SJSA1 (cell line): ENCODE measurements at regions not wholly inside any gene's neighbourhood (a gene's known extent, or its start where the extent isn't known, plus 50 kb on each side); places are given as distances from the start of the nearest gene placed in this dataset.
"Not testable (repeated sequence)": the region's sequence is repeated elsewhere in the genome, so short reads cannot be mapped to it uniquely, and the experiment has no call there.

Source experiments
- DNase-seq, 2 experiments: peaks; one replicate each; pipeline ENCODE4 v3.0.0-alpha.2; 2015 to 2020; ENCODE audit warnings: low spot score in 2 of 2, low read depth in 1 of 2
- H3K27ac ChIP-seq: fragments of 250-450 bp; sonication (Bioruptor Pico); 2 replicates; pipeline ENCODE4 v1.5.1; 2020; ENCODE audit warnings: mild to moderate bottlenecking, moderate library complexity
- H3K27me3 ChIP-seq: fragments of 250-450 bp; sonication (Bioruptor Pico); replicated peaks from 2 replicates; pipeline ENCODE4 v1.5.1; 2020; ENCODE audit warnings: mild to moderate bottlenecking, moderate library complexity
- H3K36me3 ChIP-seq: fragments of 250-450 bp; sonication (Bioruptor Pico); 2 replicates; pipeline ENCODE4 v1.5.1; 2020; ENCODE audit warnings: mild to moderate bottlenecking
- H3K4me1 ChIP-seq: fragments of 250-450 bp; sonication (Bioruptor Pico); replicated peaks from 2 replicates; pipeline ENCODE4 v1.6.1; 2021; ENCODE audit warnings: mild to moderate bottlenecking
- H3K4me3 ChIP-seq: fragments of 250-450 bp; sonication (Bioruptor Pico); 2 replicates; pipeline ENCODE4 v1.5.1; 2020; ENCODE audit warnings: mild to moderate bottlenecking
- H3K9me3 ChIP-seq: fragments of 250-450 bp; sonication (Bioruptor Pico); replicated peaks from 2 replicates; pipeline ENCODE4 v1.5.1; 2020; ENCODE audit warnings: mild to moderate bottlenecking

- Histone ChIP-seq H3K9me3 (no peaks in the 10 kb centered on the region), H3K27ac (no peak overlapping the region), H3K27me3 (no peaks in the 10 kb centered on the region), H3K36me3 (no peaks in the 10 kb centered on the region), H3K4me1 (no peaks in the 10 kb centered on the region), H3K4me3 (no peak overlapping the region)
- no peak for DNase-seq
Measured at GRCh38 chr11:28956446-28956845, 848.3 kb downstream of the METTL15 start.

DNA sequence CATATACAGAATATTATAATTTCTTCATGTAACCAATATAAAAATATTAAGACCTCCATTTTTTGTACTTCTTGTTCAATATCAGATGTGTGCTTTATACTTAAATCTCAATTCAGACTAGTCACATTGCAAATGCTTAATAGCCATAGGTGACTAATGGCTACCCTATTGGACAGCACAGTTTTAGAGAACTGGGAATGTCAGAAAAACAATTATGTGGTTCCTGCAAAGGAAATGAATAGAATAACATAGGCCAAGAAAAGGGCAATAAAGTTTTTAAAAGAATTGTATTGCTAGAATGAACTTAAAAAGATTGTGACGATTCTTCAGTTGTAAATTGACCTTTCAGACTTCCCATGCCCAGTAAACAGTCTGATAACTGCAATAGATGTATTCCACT lies 843.0 kb downstream of the METTL15 start:
- H3K4me3 ChIP-seq, result no peak overlapping the region
- no peaks in the 10 kb centered on the region for H3K36me3 ChIP-seq
- no peaks in the 10 kb centered on the region for H3K9me3 ChIP-seq
- no peaks in the 10 kb centered on the region for H3K4me1 ChIP-seq
- no peak overlapping the region for H3K27ac ChIP-seq
- DNase-seq, result no peak
- no peaks in the 10 kb centered on the region for H3K27me3 ChIP-seq

DNA sequence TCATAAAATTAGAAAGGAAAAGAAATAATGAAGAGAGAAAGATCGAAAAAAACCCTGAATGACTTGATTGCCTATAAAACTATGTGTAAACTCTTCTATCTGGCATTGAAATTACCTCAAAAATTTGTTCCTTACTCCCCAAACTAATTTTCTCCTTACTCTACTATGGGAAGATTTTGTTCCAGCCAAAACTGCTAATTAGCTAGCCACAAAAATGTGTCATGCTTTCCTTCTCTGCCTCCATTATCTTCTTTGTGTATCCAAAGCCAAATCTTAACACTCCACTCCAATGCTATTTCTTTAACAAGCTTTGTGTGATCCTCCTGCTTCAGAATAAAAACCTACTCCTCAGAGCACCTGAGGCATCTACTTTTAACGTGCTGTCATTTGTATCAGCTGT lies 831.2 kb downstream of the METTL15 start:
- DNase-seq, result no peak

GRCh38 chr11:28938091-28938490 lies 829.9 kb downstream of the METTL15 start:
- DNase-seq, result no peak

More for the DNA sequence above, 831.2 kb downstream of the METTL15 start:
- H3K4me3 ChIP-seq, result no peak overlapping the region
- H3K36me3 ChIP-seq, result no peaks in the 10 kb centered on the region
- no peaks in the 10 kb centered on the region for H3K4me1 ChIP-seq
- H3K27me3 ChIP-seq, result no peaks in the 10 kb centered on the region
- H3K27ac ChIP-seq, result no peak overlapping the region
- no peaks in the 10 kb centered on the region for H3K9me3 ChIP-seq

GRCh38 chr11:28932940-28933339 lies 824.8 kb downstream of the METTL15 start:
- no peak for DNase-seq
- H3K4me1 ChIP-seq, result no peaks in the 10 kb centered on the region
- H3K36me3 ChIP-seq, result no peaks in the 10 kb centered on the region
- no peak overlapping the region for H3K27ac ChIP-seq
- H3K27me3 ChIP-seq, result no peaks in the 10 kb centered on the region
- no peak overlapping the region for H3K4me3 ChIP-seq
- H3K9me3 ChIP-seq, result no peaks in the 10 kb centered on the region

More at GRCh38 chr11:28938091-28938490, 829.9 kb downstream of the METTL15 start:
- H3K27me3 ChIP-seq, result no peaks in the 10 kb centered on the region
- no peaks in the 10 kb centered on the region for H3K4me1 ChIP-seq
- H3K9me3 ChIP-seq, result no peaks in the 10 kb centered on the region
- H3K4me3 ChIP-seq, result no peak overlapping the region
- H3K36me3 ChIP-seq, result no peaks in the 10 kb centered on the region
- no peak overlapping the region for H3K27ac ChIP-seq

GRCh38 chr11:28924004-28924403 lies 815.8 kb downstream of the METTL15 start:
- H3K27me3 ChIP-seq, result no peaks in the 10 kb centered on the region
- no peak overlapping the region for H3K27ac ChIP-seq
- H3K4me3 ChIP-seq, result no peak overlapping the region
- no peaks in the 10 kb centered on the region for H3K4me1 ChIP-seq
- no peaks in the 10 kb centered on the region for H3K36me3 ChIP-seq
- H3K9me3 ChIP-seq, result no peaks in the 10 kb centered on the region
- DNase-seq, result no peak

DNA sequence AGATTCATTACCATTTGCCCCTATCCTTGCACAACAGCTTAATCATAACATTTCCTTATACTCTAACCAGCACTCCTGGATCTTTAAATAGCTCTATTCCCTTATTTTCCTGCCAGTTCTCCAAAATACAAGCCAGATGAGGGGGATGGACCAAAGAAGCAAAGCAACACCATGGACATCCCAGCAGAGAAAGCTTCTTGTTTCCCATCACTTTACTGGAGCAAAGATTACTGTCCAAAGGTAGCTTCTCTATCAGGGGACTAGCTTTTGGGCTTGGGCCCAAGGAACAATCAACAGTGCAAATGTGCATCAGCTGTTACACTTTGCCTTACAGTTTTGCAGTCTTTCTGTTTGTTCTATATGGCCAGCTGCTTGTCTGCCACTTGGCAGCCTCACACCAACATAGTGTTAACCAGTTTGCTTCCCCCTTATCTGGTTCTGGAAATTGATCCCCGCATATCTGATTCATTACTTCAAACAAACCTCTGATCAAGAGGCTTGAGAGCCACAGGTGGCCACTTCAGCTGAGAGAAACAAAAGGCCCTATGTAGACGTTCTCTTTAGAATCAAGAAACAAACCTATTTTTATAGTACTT lies 814.3 kb downstream of the METTL15 start:
- Histone ChIP-seq H3K27ac (no peak overlapping the region), H3K9me3 (no peaks in the 10 kb centered on the region), H3K4me1 (no peaks in the 10 kb centered on the region), H3K27me3 (no peaks in the 10 kb centered on the region), H3K4me3 (no peak overlapping the region), H3K36me3 (no peaks in the 10 kb centered on the region)
- no peak for DNase-seq

DNA sequence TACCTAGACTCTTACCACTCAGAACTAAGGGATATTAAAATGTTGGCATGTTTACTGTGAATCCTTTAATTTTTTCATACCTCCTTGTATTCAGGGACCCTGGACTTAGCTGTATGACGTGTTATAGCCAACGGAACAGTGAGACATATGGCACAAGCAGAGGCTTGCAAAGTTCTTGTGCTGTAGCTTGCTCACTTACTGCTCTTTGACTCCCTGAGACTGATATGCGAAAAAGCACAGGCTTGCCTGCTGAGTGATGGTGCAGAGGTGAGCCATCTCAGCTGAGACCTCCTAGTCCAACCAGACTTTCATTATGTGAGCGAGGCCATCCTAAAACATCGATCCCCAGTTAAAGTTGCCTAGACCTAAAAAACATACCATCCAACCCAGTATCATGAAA lies 811.0 kb downstream of the METTL15 start:
- H3K9me3 ChIP-seq, result no peaks in the 10 kb centered on the region
- no peak for DNase-seq
- no peaks in the 10 kb centered on the region for H3K27me3 ChIP-seq
- H3K27ac ChIP-seq, result no peak overlapping the region
- no peak overlapping the region for H3K4me3 ChIP-seq
- H3K36me3 ChIP-seq, result no peaks in the 10 kb centered on the region
- no peaks in the 10 kb centered on the region for H3K4me1 ChIP-seq

GRCh38 chr11:28913883-28914282 lies 805.7 kb downstream of the METTL15 start:
- no peaks in the 10 kb centered on the region for H3K4me1 ChIP-seq
- H3K4me3 ChIP-seq, result no peak overlapping the region
- H3K9me3 ChIP-seq, result no peaks in the 10 kb centered on the region
- no peaks in the 10 kb centered on the region for H3K27me3 ChIP-seq
- H3K36me3 ChIP-seq, result no peaks in the 10 kb centered on the region
- H3K27ac ChIP-seq, result no peak overlapping the region
- no peak for DNase-seq

- no peaks in the 10 kb centered on the region for H3K36me3 ChIP-seq
- no peak for DNase-seq
- no peaks in the 10 kb centered on the region for H3K4me1 ChIP-seq
- H3K27ac ChIP-seq, result no peak overlapping the region
- no peaks in the 10 kb centered on the region for H3K27me3 ChIP-seq
- H3K9me3 ChIP-seq, result no peaks in the 10 kb centered on the region
- no peak overlapping the region for H3K4me3 ChIP-seq
Measured at GRCh38 chr11:28911829-28912228, 803.6 kb downstream of the METTL15 start.

DNA sequence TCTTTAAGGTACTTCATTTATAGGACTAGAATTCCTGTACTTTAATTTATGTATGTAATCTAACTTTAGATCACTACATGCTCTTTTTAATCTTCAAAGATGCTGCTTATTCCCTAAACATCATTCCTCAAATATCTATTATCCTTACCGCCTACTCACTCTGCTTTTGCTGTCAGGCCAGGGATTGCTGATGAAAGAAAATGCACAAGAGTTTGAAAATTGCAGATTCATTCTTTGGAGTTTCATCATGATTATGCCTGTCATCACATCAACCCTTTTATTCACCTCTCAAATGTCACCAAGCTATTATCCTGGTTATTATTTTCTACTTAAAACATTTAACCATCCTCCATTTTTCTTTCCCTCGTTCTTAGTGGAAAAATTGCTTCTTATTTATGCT lies 802.7 kb downstream of the METTL15 start:
- Histone ChIP-seq H3K27me3 (no peaks in the 10 kb centered on the region), H3K4me1 (no peaks in the 10 kb centered on the region), H3K27ac (no peak overlapping the region), H3K9me3 (no peaks in the 10 kb centered on the region), H3K4me3 (no peak overlapping the region), H3K36me3 (no peaks in the 10 kb centered on the region)
- DNase-seq, result no peak

DNA sequence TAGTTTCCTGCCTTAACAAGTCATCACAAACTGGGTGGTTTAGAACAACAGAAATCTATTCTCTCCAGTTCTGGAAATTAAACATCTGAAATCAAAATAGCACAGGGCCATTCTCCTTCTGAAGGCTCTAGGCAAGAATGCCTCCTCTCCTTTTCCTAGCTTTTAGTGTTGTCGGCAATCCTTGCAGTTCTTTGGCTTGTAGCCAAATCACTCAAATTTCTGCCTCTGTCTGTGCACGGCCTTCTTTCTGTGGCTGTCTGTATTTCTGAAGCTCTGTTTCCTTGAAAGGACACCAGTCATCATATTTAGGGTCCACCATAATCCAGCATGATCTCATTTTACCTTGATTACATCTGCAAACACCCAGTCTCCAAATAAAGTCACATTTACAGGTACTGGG lies 795.5 kb downstream of the METTL15 start:
- H3K4me3 ChIP-seq, result no peak overlapping the region
- no peaks in the 10 kb centered on the region for H3K4me1 ChIP-seq
- H3K36me3 ChIP-seq, result no peaks in the 10 kb centered on the region
- DNase-seq, result peak in 1 of 2 experiments; percentile 15
- no peak overlapping the region for H3K27ac ChIP-seq
- no peaks in the 10 kb centered on the region for H3K9me3 ChIP-seq
- no peaks in the 10 kb centered on the region for H3K27me3 ChIP-seq

DNA sequence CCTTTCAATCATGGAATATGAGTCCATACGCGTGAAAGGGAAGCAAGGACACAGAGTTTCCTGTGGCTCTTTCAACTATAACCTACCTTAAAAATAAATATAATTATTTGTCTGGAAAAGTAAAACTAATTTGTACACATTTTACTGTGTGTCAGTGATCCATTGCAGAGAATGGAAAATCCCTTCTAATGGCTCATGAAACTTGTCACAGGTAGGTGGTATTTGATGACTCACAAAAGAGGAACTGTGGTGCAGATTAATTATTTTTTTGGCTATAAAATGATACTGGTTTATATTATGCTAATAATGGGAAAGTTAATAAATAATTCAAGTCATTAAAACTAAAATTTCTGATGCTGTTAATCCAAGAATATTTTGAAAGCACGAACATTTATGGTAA lies 792.2 kb downstream of the METTL15 start:
- Histone ChIP-seq H3K27ac (no peak overlapping the region), H3K36me3 (no peaks in the 10 kb centered on the region), H3K27me3 (no peaks in the 10 kb centered on the region), H3K4me1 (no peaks in the 10 kb centered on the region), H3K9me3 (peaks cover 3% of the 10 kb centered on the region; the same call in 1 of the 2 replicates), H3K4me3 (no peak overlapping the region)
- DNase-seq, result no peak

- Histone ChIP-seq H3K9me3 (peaks cover 3% of the 10 kb centered on the region; the same call in 1 of the 2 replicates), H3K27me3 (no peaks in the 10 kb centered on the region), H3K27ac (no peak overlapping the region), H3K4me3 (no peak overlapping the region), H3K4me1 (no peaks in the 10 kb centered on the region), H3K36me3 (no peaks in the 10 kb centered on the region)
- DNase-seq, result no peak
Measured at GRCh38 chr11:28899706-28900105, 791.5 kb downstream of the METTL15 start.

- H3K4me1 ChIP-seq, H3K36me3 ChIP-seq, DNase-seq, H3K27me3 ChIP-seq, H3K4me3 ChIP-seq, H3K27ac ChIP-seq, H3K9me3 ChIP-seq: not testable (repeated sequence)
Measured at GRCh38 chr11:28890601-28891040, 782.4 kb downstream of the METTL15 start.
